Breast epithelium (tissue), 3 donors: ENCODE measurements at regions not wholly inside any gene's neighbourhood (a gene's known extent, or its start where the extent isn't known, plus 50 kb on each side); places are given as distances from the start of the nearest gene placed in this dataset.

Experiments
- POLR2A ChIP-seq: fragments of 450-650 bp; IDR thresholded peaks from one replicate; pipeline ENCODE4 v1.6.1; 2016; ENCODE audit warnings: antibody characterized with exemption, mild to moderate bottlenecking, moderate library complexity
- POLR2AphosphoS5 ChIP-seq, 3 donors: sonication (generic); formaldehyde crosslinking; IDR thresholded peaks; one replicate each; pipeline ENCODE4 v1.6.1; 2017; ENCODE audit warnings: antibody characterized with exemption in 3 of 3
- TF ChIP-seq, protein P1 (sequence below), 3 donors: fragments of 450-650 bp; IDR thresholded peaks; one replicate each; pipeline ENCODE4 v1.5.1; 2016 to 2017; ENCODE audit warnings: antibody characterized with exemption in 3 of 3, mild to moderate bottlenecking in 3 of 3, moderate library complexity in 3 of 3

DNA sequence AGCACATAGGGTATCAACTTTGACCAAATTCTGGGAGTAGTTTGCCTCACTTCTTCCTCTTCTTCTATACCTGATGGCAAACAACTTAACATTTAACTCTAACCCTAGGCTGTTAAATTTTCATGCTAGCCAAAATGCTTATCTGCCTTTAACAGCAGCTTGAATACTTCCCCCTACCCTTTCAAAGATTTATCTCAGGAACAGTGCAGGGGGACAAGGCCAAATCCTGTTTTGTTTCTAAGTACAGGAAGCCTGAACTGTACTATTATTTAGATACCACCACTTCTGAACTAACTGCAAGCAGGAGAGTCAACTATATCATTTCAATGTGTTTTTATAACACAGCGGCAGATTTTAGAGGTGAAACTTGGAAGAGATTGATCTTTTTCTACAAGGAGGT, 104.0 kb upstream of the CNTN6 start:
- TF ChIP-seq, protein P1, sequence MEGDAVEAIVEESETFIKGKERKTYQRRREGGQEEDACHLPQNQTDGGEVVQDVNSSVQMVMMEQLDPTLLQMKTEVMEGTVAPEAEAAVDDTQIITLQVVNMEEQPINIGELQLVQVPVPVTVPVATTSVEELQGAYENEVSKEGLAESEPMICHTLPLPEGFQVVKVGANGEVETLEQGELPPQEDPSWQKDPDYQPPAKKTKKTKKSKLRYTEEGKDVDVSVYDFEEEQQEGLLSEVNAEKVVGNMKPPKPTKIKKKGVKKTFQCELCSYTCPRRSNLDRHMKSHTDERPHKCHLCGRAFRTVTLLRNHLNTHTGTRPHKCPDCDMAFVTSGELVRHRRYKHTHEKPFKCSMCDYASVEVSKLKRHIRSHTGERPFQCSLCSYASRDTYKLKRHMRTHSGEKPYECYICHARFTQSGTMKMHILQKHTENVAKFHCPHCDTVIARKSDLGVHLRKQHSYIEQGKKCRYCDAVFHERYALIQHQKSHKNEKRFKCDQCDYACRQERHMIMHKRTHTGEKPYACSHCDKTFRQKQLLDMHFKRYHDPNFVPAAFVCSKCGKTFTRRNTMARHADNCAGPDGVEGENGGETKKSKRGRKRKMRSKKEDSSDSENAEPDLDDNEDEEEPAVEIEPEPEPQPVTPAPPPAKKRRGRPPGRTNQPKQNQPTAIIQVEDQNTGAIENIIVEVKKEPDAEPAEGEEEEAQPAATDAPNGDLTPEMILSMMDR (IDR thresholded peaks at IDR 0.05), result no peak
- TF ChIP-seq POLR2A (no peak), POLR2AphosphoS5 (IDR thresholded peaks at IDR 0.05) (no peak)
